ENCODE measurements at regions not wholly inside any gene's neighbourhood (a gene's known extent, or its start where the extent isn't known, plus 50 kb on each side); places are given as distances from the start of the nearest gene placed in this dataset.

DNA sequence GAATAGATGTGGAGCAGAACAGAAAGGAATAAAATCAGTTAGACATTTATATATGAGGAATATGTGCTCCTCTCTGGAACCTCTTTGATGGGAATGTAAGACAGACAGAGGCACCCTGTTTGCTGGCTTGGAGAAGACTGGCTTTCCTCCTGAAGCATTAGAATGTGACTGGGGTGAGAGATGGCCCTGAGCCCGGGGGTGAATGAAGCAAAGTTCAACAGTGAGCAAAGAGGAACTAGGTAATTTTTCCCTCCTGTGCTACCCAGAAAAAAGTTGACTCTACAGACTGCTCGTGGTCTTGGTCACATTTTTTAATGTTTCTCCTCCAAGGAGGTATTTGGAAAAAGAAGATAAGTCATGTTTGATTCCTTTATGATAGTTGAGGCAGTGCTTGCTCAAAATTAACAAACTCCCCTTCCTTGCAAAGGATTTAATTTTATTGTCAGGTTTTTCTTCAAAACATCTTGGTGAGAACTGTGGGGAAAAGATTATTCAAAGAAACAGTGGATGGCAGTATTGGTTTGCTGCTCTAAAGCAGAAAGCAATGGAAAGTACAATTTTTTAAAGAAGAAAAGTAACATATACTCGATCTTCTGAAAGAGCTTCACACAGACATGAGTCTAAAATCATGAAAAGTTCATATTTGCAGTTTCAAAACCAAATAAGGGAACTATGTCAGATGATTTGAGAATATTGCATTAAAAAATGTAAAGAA, 370.4 kb upstream of the CDIN1 start:
- DNase-seq: no peak

DNA sequence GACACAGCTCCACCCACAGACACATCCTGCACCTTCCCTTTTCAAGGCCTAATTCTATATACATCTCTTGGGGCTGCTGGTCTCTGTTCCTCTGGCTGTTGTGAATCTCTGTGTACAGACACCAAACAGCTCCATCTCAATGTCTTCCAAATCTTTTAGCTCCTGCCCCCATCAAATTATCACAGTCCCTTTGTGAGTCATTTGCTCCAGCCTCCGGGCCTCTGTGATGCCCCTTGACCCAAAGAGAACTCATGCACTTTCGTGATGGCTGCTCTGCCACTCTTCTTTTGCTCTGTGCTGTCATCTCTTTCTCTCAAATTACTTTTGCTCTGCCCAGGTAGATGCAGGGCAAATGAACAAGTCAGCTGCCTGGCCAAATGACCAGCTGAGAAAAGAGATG, 369.0 kb upstream of the CDIN1 start:
- DNase-seq: no peak

DNA sequence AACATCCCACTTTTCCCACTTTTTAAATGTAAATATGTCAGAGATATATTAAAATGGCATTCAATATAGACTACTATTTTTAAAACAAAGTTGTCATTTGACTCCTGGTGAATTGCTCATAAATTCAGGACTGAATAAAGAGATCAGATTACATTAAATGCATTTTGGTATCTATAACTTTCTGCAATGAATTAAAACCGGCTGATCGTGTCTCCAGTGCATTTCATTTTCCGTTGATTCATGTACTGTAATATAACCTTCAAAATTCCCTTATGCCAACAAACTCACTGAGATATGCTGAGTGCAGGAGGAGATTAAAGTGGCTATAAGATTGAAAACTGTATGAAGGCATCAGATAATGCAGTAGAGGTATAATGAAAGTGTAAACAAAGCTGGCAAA, 361.1 kb upstream of the CDIN1 start:
- DNase-seq: no peak

DNA sequence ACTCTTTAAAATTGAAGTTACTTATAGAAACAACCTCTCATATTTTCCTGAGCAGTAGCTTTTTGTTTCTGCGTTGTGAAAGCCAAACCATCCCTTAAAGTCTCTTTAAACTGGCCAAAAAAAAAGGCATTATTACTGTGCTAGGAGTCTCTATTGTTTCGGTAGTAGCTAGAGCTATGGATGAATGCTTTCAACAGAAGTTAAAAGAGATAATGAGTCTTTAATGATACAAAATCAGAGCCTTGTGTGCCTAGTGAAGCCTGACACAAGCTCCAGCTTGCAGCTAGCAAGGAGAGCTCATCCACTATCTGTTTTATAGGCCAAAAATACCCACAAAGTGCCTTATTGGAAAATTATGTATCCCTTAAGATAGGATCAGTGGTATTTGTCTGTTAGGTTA, 360.4 kb upstream of the CDIN1 start:
- DNase-seq: no peak

DNA sequence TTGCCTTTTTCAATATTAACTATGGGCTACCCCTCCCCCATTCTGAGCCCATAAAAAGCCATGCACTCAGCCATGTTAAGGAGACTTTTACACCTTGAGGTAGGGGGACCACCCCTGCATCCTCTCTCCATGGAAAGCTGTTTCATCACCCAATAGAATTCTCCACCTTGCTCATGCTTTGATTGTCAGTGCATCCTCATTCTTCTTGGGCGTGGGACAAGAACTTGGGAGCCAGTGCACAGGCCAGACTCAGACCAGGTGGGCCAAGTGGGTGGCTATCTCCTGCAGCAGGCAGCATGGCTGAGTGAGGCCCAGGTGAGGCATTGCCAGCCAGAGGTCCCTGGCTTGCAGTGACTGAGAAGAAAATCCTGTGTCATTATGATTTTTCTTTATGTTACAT, 357.4 kb upstream of the CDIN1 start:
- no peak for DNase-seq

DNA sequence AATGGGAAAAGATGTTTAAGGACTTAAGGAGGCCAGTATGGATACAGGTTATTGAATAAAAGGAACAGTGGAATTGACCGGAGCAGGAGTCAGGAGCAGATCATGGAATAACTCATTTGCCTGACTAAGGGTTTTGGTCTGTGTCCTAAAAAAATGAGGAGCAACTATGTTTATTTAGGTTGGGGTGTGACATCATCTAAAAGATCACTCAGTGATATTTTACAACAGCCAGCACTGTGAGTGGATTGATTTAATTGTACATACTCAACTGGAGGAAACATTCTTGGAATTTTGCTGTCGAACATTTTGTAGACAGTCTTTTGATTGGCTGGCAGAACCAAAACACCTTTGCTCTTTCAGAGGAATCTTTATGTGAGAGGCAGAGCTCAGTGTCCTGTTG, 348.6 kb upstream of the CDIN1 start:
- DNase-seq: no peak

DNA sequence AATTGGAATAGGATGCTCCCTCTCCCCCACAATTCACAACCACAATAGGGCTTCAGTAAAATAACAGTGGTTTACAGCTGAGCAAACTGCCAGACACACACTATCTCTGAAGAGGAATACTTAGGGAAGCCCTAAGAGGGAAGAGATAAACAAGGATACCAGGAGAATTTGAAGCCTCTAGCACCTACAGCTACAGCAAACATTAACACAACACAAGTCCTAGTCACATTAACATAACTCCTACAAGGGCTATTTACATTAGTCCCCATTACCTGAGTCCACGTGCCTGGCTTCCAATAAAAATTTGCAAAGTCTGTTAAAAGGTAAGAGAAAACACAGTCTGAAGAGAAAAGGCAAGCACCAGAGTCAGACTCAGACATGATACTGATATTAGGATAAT, 346.9 kb upstream of the CDIN1 start:
- DNase-seq: no peak

DNA sequence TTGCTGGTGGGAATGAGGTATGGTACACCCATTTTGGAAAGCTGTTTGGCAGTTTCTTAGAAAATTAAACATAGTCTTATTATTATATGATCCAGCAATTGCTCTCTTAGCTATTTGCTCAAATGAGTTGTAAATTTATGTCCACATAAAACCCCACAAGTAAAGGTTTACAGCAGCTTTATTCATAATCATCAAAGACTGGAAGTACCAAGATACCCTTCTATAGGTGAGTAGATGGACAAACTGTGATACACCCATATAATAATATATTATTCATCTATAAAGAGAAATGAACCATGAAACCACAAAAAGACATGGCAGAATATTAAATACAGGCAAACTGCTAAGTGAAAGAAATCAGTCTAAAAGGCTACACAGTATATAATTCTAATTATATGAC, 344.7 kb upstream of the CDIN1 start:
- no peak for DNase-seq

DNA sequence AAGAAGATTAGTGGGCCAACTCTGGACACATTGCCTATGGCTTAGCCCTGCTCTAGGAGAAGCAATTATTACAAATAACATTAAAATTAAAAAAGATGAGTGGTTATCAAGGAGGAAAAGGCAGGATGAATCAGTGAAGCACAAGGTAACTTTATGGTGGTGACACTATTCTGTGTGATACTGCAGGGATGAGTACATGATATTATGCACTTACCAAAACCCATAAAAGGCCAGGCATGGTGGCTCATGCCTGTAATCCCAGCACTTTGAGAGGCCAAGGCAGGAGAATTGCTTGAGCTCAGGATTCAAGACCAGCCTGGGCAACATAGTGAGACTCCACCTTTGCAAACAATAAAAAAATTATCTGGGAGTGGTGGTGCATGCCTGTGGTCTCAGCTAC, 344.3 kb upstream of the CDIN1 start:
- DNase-seq: no peak

DNA sequence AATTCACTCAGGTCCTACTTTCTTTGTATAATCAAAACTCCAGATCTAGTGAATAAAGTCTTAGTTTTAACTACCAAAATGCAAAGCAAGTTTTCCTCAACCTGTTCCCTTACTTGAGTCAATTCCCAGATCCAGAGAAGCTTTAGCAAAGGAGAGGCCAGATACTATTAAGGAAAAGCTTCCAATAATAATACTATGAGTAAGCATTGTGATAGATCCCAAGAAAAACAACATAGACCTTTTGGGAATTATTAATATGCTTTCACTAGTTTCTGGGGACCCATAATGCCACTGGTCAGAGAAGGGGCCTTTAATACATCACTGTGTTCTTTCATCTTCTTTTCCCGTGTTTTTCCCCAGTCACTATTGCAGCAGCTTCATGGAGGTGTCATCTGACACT, 339.9 kb upstream of the CDIN1 start:
- DNase-seq: no peak

DNA sequence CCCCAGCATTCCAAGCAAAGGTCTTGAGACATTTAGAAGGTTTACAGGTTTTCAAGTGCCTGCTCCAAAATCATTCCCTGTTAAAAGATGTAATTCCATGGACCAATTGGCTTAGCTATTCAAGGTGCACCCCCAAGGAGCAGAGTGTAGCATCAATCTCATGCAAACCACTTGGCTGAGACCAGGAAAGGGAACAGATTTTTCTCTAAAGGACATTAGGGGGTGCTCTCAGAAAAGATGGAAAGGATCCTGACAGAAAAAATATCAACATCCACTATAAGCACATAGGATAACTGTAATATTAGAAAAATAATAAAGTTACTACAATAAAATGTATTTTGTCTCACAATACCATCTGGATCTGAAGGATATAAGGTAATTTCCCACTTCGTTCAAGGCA, 328.0 kb upstream of the CDIN1 start:
- DNase-seq: no peak

DNA sequence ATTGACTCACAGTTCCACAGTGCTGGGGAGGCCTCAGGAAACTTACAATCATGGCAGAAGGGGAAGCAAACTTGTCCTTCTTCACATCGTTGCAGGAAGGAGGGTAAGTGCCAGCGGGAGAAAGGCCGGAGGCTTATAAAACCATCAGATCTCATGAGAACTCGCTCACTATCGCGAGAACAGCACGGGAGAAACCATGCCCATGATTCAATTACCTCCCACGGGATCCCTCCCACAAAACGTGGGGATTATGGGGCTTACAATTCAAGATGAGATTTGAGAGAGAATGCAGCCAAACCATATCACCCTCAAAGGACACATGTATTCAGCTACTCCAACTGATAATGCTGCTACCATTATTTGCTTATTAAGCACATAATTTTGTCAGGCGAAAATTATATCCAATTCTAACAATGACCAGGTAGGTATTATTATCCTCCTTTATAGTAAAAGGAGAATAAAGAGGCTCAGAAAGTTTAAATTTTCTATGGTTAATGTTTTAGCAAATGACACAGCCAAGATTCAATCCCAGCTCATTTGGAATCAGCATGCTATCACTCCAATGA, 327.2 kb upstream of the CDIN1 start:
- no peak for DNase-seq

DNA sequence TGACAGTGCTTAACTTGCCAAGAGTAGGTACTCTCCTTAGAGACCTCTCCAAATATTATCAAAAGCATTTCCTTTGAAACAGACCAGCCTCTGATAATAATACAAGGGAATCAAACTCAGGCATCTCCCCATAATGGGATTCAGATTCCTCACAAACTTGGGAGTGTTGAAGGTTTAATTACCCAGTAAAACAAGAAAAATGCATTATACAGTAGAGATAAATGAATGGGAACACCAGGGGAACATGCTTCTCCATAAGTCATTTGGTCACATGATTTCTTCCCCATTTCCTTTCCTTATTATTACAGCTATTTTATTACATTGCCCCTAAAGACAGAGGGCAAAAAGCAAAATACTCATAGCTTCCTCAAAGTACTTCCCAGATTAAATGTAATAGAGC, 325.0 kb upstream of the CDIN1 start:
- no peak for DNase-seq

DNA sequence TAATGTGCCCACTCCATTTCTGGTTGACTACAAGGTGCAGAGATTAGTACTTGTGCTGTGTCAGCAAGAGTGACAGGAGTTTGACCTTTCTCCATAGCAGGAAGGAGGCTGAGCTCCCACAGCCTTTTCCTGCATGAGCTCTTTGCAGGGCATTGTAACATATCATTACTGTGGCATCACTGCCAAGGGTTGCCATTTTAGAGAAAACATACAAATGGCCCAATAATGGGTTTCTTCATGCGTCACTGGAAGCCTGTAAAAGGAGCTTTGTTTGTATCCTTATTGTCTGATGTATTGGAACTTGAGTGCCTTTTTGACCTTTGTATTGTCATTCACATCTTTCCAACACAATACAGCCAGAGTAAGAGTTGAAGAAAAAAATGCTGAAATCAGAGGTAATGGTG, 323.0 kb upstream of the CDIN1 start:
- no peak for DNase-seq

DNA sequence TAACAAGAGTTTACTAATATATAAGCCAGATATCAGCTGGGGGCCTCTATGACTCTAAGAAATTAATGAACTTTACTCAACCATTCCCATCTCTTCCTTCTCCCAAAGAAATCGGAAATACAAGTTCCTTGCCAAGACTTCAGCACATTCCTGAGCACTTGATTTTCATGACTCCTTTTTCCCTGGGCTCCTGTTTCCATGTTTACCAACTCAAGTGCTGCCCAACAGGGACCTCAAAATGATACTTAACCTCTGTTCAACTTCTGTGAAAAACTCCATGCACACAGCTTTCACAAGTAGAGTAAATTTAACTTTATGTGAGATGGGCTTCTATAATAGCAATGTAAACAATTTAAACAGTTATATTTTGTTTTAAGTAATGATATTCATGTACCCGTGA, 315.8 kb upstream of the CDIN1 start:
- DNase-seq: no peak

DNA sequence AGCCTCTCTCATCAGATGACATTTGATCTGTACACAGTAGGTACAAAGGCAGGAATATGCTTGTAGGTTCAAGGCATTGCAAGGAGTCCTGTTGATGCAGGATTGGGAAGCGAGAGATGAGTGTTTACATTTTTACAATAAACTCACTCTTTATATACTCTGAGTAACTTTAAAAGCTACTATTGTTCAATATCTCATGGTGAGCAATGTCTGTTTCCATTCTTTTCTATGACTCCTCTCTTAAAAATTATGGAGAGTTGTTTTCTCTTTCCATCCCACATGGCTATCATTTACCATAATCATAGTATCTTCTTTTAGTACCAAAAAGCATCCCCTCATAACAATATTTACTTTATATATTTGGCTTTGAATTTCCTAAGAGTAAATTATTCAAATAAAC, 314.0 kb upstream of the CDIN1 start:
- DNase-seq: no peak

DNA sequence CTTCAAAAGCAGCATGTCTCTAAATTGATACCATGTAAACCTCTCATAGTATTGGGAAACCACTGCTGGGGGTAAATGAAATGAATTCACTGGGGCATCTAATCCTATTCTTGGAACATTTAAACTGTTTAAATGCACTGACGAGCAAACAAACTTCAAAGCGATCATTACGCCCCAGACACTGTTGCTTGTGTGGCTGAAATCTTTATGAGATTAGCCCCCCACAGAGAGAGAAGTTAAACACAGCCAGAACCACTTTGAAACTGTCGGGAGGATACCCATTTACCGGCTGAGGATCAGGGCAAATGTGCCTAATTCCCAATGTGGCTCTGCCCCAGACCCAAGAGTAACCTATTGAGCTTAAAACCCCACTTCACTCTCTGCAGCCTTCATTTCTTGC, 308.4 kb upstream of the CDIN1 start:
- DNase-seq: no peak

DNA sequence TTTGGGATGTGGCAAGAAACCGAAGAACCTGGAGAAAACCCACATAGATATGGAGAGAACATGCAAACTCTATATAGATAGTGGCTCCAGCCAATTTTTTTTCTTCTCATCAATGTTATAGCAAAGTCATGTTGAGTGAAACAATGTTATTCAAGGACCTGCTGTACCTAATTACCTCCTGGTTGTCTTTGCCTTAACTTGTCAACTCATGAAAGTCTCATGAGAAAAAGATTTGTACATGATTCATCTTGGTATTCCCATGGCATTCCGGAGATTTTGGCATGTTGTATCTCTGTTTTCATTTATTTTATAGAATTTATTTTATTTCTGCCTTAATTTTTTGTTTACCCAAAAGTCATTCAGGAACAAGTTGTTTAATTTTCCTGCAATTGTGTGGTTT, 303.8 kb upstream of the CDIN1 start:
- no peak for DNase-seq

DNA sequence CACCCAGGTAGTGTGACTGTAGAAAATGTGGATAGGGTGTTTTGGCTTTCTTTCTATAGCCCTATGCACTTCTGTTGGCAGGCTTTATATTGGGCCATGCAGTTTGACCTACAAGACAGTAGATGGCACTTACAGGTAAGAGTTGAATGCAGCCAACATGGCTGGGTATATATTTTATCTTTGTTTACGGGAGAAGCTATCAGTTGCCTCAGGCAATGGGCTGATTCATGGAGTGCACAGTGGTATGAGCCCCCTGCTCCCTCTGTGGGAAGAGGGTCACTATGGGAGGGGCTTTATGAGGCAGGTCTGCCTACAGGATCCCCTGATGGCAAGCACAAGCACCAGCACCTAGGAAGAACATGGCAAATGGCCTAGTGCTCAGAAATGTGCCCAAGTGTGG, 301.2 kb upstream of the CDIN1 start:
- no peak for DNase-seq

DNA sequence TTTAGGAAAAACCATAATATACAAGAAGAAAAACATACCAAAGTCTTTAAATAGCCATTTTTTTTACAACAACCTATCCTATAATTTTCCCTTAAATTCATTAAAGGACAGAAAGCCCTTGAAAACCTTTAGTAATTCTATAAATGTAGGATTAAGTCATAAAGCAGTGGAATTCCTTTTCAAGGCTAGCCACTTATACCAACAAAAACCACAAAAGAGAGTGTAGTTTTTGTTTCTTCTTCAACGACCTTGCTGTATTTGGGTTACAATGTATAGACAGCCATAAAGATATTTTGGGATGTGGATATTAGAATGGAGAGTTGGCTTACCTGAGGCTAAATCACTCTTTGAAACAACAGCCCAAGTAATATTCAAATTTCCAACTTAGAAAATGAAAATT, 296.6 kb upstream of the CDIN1 start:
- DNase-seq: no peak

DNA sequence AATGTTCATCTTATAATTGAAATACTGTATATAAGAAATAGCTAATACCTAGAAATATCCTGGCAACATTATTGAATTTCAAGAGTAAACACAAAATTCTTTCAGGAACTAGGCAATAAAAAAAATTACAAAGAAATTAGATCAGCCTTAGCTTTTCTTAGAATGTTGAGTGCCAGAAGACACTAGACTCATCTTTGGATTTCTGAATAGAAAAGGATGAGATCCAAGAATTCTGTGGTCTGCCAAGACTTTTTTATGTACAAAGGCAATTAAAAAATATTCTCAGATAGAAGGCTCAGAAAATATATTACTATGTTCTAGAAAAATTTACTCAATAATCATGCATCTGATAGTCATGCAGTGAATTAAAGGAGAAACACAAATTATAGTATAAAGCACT, 294.5 kb upstream of the CDIN1 start:
- no peak for DNase-seq

DNA sequence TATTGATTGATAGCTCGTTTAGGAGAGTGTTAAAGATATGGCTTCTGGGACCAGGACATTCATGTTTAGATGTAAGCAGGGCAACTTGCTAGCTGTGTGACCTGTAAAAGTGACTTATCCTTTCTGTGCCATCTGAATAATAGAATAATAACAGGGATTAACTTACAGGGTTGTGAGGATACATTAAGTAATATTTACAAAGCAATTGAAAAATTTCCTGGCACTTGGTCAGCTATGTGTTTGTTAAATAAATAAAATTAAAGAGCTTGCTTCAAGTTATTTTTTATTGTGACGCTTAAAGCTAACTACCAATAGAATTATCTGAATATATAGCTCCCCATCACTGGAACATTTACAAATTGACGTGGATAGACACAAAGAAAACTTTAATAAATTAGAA, 287.9 kb upstream of the CDIN1 start:
- DNase-seq: no peak

DNA sequence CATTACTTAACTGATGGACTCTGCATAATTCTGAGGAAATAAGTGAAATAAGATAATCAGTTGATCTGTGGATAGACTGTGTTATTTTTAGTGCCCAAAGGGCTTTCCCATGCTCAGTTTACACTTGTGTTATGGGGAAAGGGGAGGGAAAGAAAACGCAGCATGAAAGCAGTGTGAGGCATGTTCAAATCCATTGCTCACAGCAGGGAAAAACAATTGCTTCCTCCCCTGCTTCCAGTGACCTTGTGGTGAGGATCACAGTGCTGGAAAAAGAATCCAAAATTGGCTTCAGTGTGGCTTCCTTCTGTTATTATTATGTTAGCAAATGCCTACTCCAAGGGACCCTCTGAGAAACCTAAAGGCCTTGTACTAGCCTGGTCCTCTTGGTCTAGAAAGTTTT, 285.1 kb upstream of the CDIN1 start:
- DNase-seq: no peak

DNA sequence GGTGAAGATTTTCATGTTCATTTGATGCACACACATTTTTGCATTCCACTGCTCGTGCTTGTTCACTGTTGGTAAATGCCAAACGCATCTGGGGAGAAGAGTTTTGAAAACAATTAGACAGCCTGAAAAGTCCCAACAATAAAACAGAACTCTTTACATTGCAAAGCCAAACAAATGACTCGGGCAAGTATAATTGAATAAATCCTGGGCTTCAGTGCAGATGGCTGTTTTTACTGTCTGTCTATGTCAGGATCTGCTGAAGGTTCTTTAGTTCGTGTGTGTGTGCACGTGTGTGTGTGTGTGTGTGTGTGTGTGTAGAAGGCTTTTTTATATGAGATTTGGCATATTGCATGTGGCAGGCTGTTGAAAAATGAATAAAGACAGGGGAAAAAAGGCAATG, 277.5 kb upstream of the CDIN1 start:
- DNase-seq: no peak

DNA sequence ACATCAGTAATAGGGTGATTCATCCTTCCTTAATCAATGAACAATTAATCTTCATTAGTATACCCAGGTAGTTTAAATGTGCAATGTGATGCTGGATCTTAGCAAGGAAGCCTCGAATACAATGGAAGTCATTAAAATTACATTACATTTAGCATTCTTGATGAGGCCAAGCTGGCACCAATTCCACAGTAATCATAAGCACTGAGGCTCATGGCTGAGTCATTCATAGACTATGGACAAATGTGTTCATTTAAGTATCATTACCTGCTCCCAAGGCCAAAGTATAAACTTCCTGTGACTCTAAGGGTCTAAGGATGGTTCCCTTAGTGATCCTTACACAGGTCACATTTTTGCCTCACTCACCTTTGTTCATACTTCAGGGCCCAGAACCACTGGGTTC, 266.4 kb upstream of the CDIN1 start:
- DNase-seq: no peak

All from activated effector memory CD4-positive, alpha-beta T cell treated with Interleukin-2 at 50 U/mL for 16 hours (primary cell).